HG03439 (cell line): ENCODE measurements at regions not wholly inside any gene's neighbourhood (a gene's known extent, or its start where the extent isn't known, plus 50 kb on each side); places are given as distances from the start of the nearest gene placed in this dataset.

Source experiments
- ATAC-seq: cut with Tn5 transposase; IDR thresholded peaks from one replicate; pipeline ENCODE4 v1.9.1; 2021; ENCODE audit warnings: mild to moderate bottlenecking, moderate library complexity; ENCODE audit not compliant: unreplicated experiment

DNA sequence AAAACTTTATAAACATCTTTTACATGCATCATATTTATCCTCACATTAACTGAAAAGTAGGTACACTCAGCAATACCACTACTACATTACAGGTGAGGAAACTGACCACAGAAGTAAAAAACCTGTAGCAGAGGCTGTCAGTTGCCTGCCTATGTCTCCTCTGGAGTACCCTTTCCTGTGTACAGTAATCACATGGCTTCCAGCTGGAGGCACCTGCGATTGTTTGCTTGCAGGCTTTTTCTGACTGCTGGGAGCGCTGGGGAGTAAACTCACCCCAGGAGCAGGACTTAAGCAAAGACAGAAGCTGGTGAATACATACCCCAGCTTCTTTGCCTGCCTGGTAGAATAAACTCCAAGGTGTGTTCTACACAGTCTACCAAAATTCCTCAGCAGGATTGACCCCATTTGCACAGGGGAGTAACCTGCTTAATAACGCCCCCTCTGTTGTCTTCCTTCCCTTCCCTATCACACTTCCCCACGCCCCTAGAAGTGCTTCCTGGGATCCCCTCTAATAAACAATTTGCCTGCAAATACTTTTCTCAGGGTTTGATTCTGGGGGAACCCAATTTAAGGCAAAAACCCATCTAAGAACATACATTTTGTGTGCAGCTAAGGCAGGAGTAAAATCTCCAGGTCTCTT, 138.9 kb downstream of the PTH2R start:
- ATAC-seq = no peak

DNA sequence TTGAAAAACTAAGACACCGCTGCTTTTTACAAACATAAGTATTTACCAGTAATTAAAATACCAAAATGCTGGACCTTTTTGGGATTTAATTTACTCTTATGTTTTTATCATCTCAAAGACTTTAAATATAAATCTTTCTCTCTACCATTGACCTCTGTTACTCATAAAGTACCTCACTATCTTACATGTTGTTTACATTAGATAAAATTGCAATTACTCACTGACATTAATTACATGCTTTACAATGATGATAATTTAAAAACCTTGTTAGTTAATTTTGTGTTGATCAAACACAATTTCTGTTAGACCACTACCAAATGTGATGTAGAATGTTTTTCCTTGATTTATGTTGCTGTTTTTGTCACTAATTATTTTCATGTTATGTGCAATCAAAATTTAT, 139.5 kb downstream of the PTH2R start:
- ATAC-seq = no peak

DNA sequence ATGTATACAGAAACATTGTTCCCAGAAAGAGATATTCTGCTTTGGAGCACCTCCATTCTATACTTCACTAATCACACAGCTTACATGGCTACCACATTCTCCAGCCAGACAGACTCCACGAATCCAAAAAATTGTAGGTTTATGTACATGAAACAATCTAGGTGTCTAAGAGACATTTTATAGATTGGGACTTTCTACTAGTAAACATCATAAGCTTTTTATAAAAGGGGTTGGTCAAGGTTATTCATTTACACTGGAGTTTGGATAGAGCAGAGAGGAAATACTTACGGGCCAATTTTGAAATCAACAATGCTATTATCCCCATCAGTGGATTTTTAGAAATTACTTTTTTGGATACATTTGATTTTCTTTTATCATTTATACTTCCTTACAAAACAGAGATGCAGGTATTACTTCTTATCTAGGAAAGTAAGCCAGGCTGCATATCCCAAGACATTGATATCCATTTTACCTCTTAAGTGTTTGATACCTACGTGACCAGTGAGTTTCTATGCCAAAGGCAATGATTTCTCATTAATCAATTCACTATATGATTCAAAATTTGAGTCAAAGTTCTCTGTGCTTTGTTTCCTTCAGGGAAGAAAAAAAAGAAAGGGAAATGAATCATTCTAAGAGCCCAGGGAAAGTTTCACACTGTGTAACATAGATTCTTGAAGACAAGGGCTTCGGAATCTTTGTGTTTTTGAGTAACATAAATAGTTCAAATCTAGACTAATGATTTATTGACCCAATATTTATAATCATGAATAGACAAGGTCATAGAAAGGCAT, 140.5 kb downstream of the PTH2R start:
- no peak for ATAC-seq

- no peak for ATAC-seq
Observed at GRCh38 chr2:208548700-208549099, 142.1 kb downstream of the PTH2R start.

DNA sequence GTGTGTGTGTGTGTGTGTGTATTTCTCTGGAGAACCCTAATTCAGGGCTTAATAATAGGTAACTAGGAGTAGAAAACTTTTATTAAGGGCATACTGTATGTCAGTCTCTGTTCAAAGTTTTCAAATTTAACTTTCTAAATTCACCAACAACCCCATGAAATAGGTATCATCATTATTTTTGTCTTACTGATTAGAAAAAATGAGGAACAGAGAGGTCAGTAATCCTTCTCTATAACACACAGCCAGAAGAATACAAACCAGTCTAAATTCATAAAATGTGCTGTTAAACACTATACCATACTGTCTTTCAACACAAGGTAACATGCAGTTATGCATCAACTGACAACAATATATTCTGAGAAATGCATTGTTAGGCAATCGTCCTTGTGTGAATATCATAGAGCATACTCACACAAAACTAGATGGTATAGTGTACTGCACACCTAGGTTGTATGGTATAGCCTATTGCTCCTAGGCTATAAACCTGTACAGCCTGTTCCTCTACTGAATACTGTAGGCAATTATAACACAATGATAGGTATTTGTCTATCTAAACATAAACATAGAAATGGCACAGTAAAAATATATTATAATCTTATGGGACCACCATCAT, 143.1 kb downstream of the PTH2R start:
- no peak for ATAC-seq

- ATAC-seq = no peak
Observed at GRCh38 chr2:208552943-208553342, 146.4 kb downstream of the PTH2R start.

- ATAC-seq = no peak
Observed at GRCh38 chr2:208556983-208557484, 150.4 kb downstream of the PTH2R start.

DNA sequence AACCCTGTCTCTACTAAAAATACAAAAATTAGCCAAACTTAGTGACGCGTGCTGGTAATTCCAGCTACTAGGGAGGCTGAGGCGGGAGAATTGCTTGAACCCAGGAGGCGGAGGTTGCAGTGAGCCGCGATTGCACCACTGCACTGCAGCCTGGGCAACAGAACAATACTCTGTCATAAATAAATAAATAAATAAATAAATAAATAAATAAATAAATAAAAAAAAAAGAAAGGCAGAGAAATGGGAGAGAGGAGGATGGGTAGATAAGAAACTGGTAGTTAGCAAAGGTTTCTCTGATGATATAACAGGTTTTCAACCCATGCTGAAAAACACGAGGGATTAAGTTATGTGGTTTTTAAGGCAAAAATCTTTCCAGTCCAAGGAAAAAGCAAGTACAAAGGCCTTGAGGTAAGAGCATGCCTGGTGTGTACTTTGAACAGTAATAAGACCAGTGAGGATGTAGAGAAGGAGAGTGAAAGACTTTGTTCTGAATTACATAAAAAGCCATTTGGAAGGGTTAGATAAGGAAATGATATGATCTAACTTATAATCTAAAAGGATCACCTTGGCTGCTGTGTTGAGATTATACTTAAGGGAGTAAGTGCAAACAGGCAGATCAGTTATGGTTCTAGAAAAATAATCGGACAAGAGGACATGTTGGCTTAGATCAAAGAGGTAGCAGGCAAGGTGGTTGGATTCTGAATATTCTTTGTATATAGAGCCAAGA, 159.3 kb downstream of the PTH2R start:
- no peak for ATAC-seq

- ATAC-seq = no peak
Observed at GRCh38 chr2:208568203-208568602, 161.6 kb downstream of the PTH2R start.

DNA sequence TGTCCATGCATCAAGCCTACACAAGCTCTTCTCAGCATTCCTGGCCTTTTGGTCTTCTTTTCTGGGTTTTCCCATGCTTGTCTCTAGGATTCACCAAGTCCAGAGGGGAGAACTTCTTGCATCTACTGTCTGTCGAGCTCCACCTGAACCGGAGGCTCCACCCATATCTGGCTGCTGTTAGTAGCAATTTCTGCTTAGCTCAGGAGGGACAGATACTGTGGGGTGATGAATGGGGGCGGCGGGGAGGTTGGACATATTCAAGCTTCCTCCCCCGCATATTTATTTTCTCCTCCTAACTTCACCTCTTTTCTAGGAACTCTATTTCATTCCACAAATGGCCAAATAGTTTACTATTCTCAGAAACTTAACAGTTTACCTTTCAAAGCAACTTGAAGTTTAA, 163.5 kb downstream of the PTH2R start:
- ATAC-seq = no peak

GRCh38 chr2:208570851-208571763, 164.5 kb downstream of the PTH2R start:
- ATAC-seq = no peak

- ATAC-seq = no peak
Observed at GRCh38 chr2:208571764-208572131, 165.2 kb downstream of the PTH2R start.

DNA sequence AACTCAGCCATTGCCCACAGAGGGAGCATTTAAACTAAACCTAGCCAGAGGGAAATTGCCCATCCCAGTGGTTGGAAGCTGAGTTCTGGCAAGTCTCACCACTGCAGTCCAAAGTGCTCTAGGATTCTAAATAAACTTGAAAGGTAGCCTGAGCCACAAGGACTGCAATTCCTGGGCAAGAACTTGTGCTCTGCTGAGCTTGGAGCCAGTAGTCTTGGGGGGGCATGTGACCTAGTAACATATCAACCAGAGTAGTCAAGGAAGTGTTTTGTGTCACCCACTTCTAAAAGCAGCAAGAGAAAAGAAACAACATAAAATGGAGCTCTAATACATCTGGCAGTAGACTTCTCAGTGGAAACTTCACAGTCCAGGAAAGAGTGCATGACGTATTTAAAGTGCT, 167.0 kb downstream of the PTH2R start:
- ATAC-seq = no peak

DNA sequence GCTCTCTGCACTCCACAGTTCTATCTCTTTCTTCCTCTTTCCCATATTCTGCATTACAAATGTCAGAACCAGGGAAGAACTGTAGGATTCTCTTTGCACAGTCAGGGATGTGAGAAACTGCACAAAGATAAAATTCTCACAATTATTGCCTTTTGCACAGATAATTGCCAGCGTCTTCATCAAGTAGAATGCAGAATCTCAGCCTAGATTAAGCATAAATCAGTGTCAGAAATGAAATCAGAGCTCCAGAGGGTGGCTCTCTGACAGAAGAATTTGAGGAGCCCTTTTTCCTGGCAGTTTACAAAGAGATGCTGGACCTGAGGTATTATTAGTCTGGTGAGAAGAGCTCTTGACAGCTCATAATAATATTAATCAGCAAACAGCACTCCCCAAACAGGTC, 173.1 kb downstream of the PTH2R start:
- ATAC-seq = no peak

DNA sequence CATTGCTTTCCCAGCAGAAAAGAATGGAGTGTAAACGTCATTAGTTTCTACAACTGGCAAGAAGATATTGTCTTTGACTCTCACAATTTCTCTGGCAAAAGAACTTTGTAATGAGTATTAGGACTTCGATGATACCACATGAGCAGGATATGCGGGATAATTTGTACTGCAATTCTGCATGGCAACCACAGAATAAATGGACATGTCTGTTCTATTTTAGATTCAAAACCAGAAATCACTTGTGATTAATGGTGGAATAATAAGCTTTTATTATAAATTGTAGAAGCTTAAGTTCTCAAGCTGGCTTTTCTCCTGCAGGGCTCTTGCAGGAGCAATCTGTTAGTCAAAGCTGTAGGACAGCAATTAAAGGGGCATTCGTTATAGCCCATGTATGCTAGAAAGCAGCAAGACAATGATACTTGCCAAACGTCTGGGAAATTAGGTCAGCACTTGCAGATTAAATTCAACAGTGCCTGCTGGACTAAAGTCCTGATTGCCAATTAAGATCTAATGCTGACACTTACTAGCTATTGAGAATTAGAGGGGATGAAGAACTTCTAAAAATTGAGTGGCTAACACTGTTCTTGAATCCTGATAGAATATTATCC, 177.9 kb downstream of the PTH2R start:
- ATAC-seq = no peak

DNA sequence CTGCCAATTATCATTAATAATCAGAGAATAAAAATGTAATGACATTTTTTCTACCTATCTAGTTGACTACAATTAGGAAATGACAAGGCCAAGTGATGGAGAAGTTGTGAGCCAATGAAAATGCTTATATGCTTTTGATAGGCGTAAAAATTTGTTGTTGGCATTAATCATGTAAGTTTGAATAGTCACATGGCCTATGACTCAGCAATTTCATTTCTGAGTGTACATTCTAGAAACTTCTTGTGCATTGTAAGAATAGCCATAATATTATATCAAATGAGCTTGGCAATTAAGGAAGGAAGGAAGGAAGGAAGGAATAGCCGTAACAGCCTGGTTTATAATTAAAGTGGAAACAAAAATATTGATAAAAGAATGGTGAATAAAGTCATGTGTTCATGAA, 179.9 kb downstream of the PTH2R start:
- ATAC-seq = no peak

GRCh38 chr2:208594642-208595385, 188.2 kb downstream of the PTH2R start:
- no peak for ATAC-seq

DNA sequence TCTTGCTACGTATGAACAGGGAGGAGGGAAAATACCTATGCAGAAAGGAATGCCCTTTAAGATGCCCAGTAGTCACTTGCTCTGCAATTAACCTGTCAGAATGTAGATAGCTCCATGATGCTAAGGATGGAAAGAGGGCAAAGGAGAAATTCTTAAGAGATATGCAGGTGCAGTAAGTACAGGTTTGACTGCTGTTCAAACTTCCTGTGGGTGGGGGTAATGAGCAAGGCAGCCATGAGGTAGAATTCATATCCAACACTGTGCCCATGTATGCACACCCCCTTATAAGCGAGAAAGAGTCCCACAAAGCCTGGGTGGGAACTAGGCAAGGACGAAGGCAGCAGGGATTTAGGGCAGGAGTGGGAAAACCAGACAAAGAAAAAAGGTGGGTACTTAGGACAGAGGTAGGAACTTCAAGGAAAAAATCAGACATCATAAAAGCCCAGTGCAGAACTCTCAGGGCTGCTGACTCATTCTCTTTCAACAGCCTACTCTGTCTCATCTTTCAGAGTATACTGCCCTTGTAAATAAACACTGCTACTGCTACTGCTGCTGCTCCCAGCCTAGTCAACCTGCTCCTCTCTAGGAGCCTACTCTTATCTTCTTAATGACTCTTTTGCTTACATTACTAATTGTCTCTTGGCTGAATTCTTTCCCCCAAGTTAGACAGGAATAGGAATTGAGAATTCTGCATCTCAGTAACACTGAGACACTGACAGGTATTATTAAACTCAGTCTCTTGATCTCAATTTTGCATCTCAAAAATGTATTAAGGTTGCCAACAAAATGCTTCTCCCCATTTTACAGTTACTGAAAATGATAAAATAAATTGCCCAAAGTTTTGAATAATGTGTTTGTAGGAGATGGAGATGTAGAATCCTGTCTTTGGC, 189.0 kb downstream of the PTH2R start:
- no peak for ATAC-seq
